ENCODE measurements at regions not wholly inside any gene's neighbourhood (a gene's known extent, or its start where the extent isn't known, plus 50 kb on each side); places are given as distances from the start of the nearest gene placed in this dataset.

- H3K36me3 ChIP-seq (ENCODE audit: control insufficient read depth, insufficient read depth, low read length) = no peaks in the 10 kb centered on the region
- no peak overlapping the region for H3K27ac ChIP-seq (ENCODE audit: low read depth, low read length)
- H3K27me3 ChIP-seq (ENCODE audit: control insufficient read depth, insufficient read depth, low read length) = no peaks in the 10 kb centered on the region
- H3K4me3 ChIP-seq (ENCODE audit: low read length) = no peak overlapping the region
- H3K4me1 ChIP-seq (ENCODE audit: control insufficient read depth, insufficient read depth, low read length) = no peaks in the 10 kb centered on the region
- H3K9ac ChIP-seq (ENCODE audit: low read length) = no peak overlapping the region
These were observed 582.9 kb downstream of the BRD1 start for GRCh38 chr22:49244466-49245420.

DNA sequence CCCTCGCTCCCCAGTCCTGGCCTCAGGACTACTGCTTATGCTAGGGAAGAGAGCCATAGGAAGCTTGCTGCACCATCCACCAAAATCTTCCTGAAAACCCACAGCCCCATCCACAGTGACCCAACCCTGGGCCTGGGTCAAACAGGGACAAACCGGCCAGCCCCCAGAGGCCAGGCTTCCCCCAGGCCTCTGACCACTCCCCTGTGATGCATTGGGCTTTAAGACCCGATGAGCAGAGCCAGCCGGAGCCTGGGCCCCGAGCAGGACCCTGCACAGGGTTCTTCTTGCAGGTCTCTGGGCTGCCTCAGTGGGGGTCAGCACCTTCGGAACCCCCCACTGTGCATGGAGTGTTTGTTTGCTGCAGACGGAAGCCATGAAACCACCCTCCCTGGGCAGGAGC, 583.7 kb downstream of the BRD1 start:
- Histone ChIP-seq H3K27ac (ENCODE audit: low read depth, low read length) (no peak overlapping the region), H3K36me3 (ENCODE audit: control insufficient read depth, insufficient read depth, low read length) (no peaks in the 10 kb centered on the region)

GRCh38 chr22:49243335-49243734, 584.3 kb downstream of the BRD1 start:
- Histone ChIP-seq H3K4me3 (ENCODE audit: low read length) (no peak overlapping the region), H3K27me3 (ENCODE audit: control insufficient read depth, insufficient read depth, low read length) (no peaks in the 10 kb centered on the region), H3K4me1 (ENCODE audit: control insufficient read depth, insufficient read depth, low read length) (no peaks in the 10 kb centered on the region), H3K9ac (ENCODE audit: low read length) (no peak overlapping the region), H3K36me3 (ENCODE audit: control insufficient read depth, insufficient read depth, low read length) (no peaks in the 10 kb centered on the region), H3K27ac (ENCODE audit: low read depth, low read length) (no peak overlapping the region)

More for the DNA sequence above, 583.7 kb downstream of the BRD1 start:
- Histone ChIP-seq H3K27me3 (ENCODE audit: control insufficient read depth, insufficient read depth, low read length) (no peaks in the 10 kb centered on the region), H3K4me1 (ENCODE audit: control insufficient read depth, insufficient read depth, low read length) (no peaks in the 10 kb centered on the region), H3K4me3 (ENCODE audit: low read length) (no peak overlapping the region), H3K9ac (ENCODE audit: low read length) (no peak overlapping the region)

DNA sequence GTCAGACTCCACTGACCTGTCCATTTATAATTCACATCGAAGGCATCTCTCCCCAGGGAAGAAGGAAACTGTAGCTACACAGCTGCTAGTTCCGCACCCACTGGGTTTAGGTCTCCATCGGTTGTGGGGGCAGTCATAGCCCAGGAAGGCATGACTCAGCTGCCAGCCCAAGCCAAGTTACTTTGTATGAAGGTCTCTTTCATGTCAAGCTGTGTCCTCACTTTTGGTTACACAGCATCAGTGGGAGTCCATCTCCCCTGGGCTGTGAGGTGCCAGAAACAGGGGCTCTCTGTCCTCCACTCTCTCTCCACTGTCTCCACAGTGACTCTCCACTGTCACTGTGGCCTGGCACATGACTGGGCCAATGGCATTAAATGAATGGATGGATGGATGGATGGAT, 585.2 kb downstream of the BRD1 start:
- Histone ChIP-seq H3K27ac (ENCODE audit: low read depth, low read length) (no peak overlapping the region), H3K4me3 (ENCODE audit: low read length) (no peak overlapping the region), H3K27me3 (ENCODE audit: control insufficient read depth, insufficient read depth, low read length) (no peaks in the 10 kb centered on the region), H3K36me3 (ENCODE audit: control insufficient read depth, insufficient read depth, low read length) (no peaks in the 10 kb centered on the region), H3K9ac (ENCODE audit: low read length) (no peak overlapping the region), H3K4me1 (ENCODE audit: control insufficient read depth, insufficient read depth, low read length) (no peaks in the 10 kb centered on the region)

DNA sequence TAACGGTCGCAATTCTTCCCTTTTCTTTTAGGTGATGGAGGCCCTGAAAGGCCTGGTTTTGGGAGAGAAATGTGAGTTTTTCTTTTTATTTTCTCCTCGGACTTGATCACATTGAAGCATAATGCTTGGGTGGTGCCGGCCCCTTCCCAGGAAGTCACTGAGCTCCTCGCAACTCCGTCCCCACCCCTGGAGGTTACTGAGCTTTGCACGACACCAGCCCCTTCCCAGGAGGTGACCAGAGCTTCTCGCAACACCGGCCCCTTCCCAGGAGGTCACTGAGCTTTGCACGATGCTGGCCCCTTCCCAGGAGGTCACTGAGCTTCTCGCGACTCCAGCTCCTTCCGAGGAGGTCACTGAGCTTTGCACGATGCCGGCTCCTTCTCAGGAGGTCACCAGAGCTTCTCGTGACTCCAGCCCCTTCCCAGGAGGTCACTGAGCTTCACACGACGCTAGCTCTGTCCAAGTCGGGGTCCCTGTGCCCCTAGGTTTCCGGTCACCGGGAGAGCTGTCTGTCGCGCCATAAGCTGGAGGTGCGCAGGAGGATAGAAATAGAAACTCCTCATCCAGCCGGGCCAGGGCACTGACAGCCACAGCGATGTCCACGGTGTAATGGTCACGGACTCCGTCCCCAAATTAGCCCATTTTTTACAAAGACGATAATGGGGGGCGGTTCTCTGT, 586.4 kb downstream of the BRD1 start:
- H3K27me3 ChIP-seq (ENCODE audit: control insufficient read depth, insufficient read depth, low read length) = no peaks in the 10 kb centered on the region
- no peaks in the 10 kb centered on the region for H3K36me3 ChIP-seq (ENCODE audit: control insufficient read depth, insufficient read depth, low read length)
- H3K4me1 ChIP-seq (ENCODE audit: control insufficient read depth, insufficient read depth, low read length) = no peaks in the 10 kb centered on the region
- no peak overlapping the region for H3K9ac ChIP-seq (ENCODE audit: low read length)
- no peak overlapping the region for H3K4me3 ChIP-seq (ENCODE audit: low read length)
- H3K27ac ChIP-seq (ENCODE audit: low read depth, low read length) = no peak overlapping the region

- Histone ChIP-seq H3K4me1 (ENCODE audit: control insufficient read depth, insufficient read depth, low read length) (no peaks in the 10 kb centered on the region), H3K9ac (ENCODE audit: low read length) (no peak overlapping the region), H3K4me3 (ENCODE audit: low read length) (no peak overlapping the region), H3K27me3 (ENCODE audit: control insufficient read depth, insufficient read depth, low read length) (no peaks in the 10 kb centered on the region), H3K27ac (ENCODE audit: low read depth, low read length) (no peak overlapping the region), H3K36me3 (ENCODE audit: control insufficient read depth, insufficient read depth, low read length) (no peaks in the 10 kb centered on the region)
These were observed 587.2 kb downstream of the BRD1 start for GRCh38 chr22:49240472-49240871.

DNA sequence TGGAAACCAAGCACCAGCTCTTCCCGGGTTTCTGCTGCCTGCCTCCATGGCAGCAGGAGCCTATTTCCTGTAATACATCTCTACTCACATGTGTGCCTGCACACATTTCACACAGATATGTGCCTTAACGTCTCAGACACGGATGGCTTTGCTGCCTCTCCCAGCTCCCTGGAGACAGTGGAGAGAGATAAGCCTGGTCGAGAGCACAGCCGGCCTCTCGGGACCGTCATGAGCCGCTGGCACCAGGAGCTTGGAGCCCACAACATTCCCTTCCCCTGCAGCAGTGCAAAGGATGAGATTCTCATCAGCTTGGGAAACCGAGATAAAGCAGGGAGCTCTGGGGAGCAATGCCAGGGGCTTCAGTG, 587.7 kb downstream of the BRD1 start:
- no peak overlapping the region for H3K27ac ChIP-seq (ENCODE audit: low read depth, low read length)
- H3K27me3 ChIP-seq (ENCODE audit: control insufficient read depth, insufficient read depth, low read length) = no peaks in the 10 kb centered on the region

GRCh38 chr22:49239264-49240015, 588.2 kb downstream of the BRD1 start:
- H3K4me3 ChIP-seq (ENCODE audit: low read length) = no peak overlapping the region
- no peaks in the 10 kb centered on the region for H3K4me1 ChIP-seq (ENCODE audit: control insufficient read depth, insufficient read depth, low read length)
- no peak overlapping the region for H3K27ac ChIP-seq (ENCODE audit: low read depth, low read length)
- no peak overlapping the region for H3K9ac ChIP-seq (ENCODE audit: low read length)
- H3K36me3 ChIP-seq (ENCODE audit: control insufficient read depth, insufficient read depth, low read length) = no peaks in the 10 kb centered on the region
- no peaks in the 10 kb centered on the region for H3K27me3 ChIP-seq (ENCODE audit: control insufficient read depth, insufficient read depth, low read length)

More for the DNA sequence above, 587.7 kb downstream of the BRD1 start:
- Histone ChIP-seq H3K36me3 (ENCODE audit: control insufficient read depth, insufficient read depth, low read length) (no peaks in the 10 kb centered on the region), H3K4me1 (ENCODE audit: control insufficient read depth, insufficient read depth, low read length) (no peaks in the 10 kb centered on the region), H3K4me3 (ENCODE audit: low read length) (no peak overlapping the region), H3K9ac (ENCODE audit: low read length) (no peak overlapping the region)

- Histone ChIP-seq H3K27me3 (ENCODE audit: control insufficient read depth, insufficient read depth, low read length) (no peaks in the 10 kb centered on the region), H3K27ac (ENCODE audit: low read depth, low read length) (no peak overlapping the region), H3K36me3 (ENCODE audit: control insufficient read depth, insufficient read depth, low read length) (no peaks in the 10 kb centered on the region), H3K9ac (ENCODE audit: low read length) (no peak overlapping the region), H3K4me1 (ENCODE audit: control insufficient read depth, insufficient read depth, low read length) (no peaks in the 10 kb centered on the region), H3K4me3 (ENCODE audit: low read length) (no peak overlapping the region)
These were observed 589.2 kb downstream of the BRD1 start for GRCh38 chr22:49238181-49239141.

- Histone ChIP-seq H3K27ac (ENCODE audit: low read depth, low read length) (no peak overlapping the region), H3K27me3 (ENCODE audit: control insufficient read depth, insufficient read depth, low read length) (no peaks in the 10 kb centered on the region), H3K36me3 (ENCODE audit: control insufficient read depth, insufficient read depth, low read length) (no peaks in the 10 kb centered on the region), H3K9ac (ENCODE audit: low read length) (no peak overlapping the region), H3K4me1 (ENCODE audit: control insufficient read depth, insufficient read depth, low read length) (no peaks in the 10 kb centered on the region), H3K4me3 (ENCODE audit: low read length) (no peak overlapping the region)
These were observed 590.0 kb downstream of the BRD1 start for GRCh38 chr22:49237703-49238102.

- no peak overlapping the region for H3K9ac ChIP-seq (ENCODE audit: low read length)
- H3K4me3 ChIP-seq (ENCODE audit: low read length) = no peak overlapping the region
- no peaks in the 10 kb centered on the region for H3K4me1 ChIP-seq (ENCODE audit: control insufficient read depth, insufficient read depth, low read length)
- no peaks in the 10 kb centered on the region for H3K27me3 ChIP-seq (ENCODE audit: control insufficient read depth, insufficient read depth, low read length)
- H3K36me3 ChIP-seq (ENCODE audit: control insufficient read depth, insufficient read depth, low read length) = no peaks in the 10 kb centered on the region
- no peak overlapping the region for H3K27ac ChIP-seq (ENCODE audit: low read depth, low read length)
These were observed 590.4 kb downstream of the BRD1 start for GRCh38 chr22:49237279-49237678.
